Activated CD8-positive, alpha-beta memory T cell treated with anti-CD3 and anti-CD28 coated beads, Interleukin-2, amount 50 U/mL, for 4 hours (primary cell): ENCODE measurements at regions not wholly inside any gene's neighbourhood (a gene's known extent, or its start where the extent isn't known, plus 50 kb on each side); places are given as distances from the start of the nearest gene placed in this dataset.

Source experiments
- DNase-seq: peaks from one replicate; pipeline ENCODE4 v3.0.0-alpha.2; 2020

GRCh38 chr2:10202131-10202665 is 79.7 kb downstream of the RRM2 start:
- DNase-seq = no peak

GRCh38 chr2:10204326-10205161 is 82.0 kb downstream of the RRM2 start:
- no peak for DNase-seq

DNA sequence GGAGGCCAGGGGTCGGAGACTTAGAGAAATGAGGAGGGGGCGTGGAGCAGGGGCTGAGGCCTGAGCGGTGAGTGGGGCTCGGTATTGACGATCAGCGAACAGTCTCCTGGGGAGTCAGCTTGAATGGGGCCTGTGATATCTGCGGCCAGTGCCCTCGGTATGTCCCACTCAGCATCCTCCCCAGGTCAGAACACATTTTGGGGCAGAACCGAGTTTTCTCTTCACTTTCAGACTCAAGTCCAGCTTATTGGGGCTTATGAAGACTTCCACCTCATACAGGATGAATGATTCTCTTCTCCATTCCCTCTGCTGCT is 82.6 kb downstream of the RRM2 start:
- DNase-seq = no peak

- DNase-seq = no peak
Measured at GRCh38 chr2:10208736-10209135, 86.2 kb downstream of the RRM2 start.

- no peak for DNase-seq
Measured at GRCh38 chr2:10209406-10209935, 86.9 kb downstream of the RRM2 start.

DNA sequence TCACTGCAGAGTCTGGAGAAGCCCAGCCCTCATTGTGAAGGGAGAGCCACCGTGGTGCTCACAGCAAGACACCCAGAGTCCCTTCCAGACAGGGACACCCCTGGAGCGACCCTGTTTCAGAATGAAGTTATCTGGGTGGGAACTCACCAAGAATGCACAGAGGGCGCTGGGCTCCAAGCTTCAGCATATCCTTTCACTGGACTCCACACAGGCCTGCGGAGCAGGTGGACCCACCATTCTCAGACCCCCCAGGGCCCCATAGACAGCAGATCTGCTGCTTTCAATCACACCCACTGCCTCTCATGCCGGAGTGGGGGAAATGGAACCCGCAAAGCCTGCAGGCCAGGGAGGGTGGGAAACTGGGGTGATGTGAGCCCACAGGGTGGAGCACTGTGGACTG is 87.8 kb downstream of the RRM2 start:
- no peak for DNase-seq

GRCh38 chr2:10211844-10212422 is 89.4 kb downstream of the RRM2 start:
- DNase-seq = no peak

GRCh38 chr2:10212827-10213226 is 89.9 kb upstream of the HPCAL1 start:
- DNase-seq = no peak

- no peak for DNase-seq
Measured at GRCh38 chr2:10214179-10214578, 88.5 kb upstream of the HPCAL1 start.

- no peak for DNase-seq
Measured at GRCh38 chr2:10215393-10215935, 87.2 kb upstream of the HPCAL1 start.

- no peak for DNase-seq
Measured at GRCh38 chr2:10216677-10217488, 85.8 kb upstream of the HPCAL1 start.

DNA sequence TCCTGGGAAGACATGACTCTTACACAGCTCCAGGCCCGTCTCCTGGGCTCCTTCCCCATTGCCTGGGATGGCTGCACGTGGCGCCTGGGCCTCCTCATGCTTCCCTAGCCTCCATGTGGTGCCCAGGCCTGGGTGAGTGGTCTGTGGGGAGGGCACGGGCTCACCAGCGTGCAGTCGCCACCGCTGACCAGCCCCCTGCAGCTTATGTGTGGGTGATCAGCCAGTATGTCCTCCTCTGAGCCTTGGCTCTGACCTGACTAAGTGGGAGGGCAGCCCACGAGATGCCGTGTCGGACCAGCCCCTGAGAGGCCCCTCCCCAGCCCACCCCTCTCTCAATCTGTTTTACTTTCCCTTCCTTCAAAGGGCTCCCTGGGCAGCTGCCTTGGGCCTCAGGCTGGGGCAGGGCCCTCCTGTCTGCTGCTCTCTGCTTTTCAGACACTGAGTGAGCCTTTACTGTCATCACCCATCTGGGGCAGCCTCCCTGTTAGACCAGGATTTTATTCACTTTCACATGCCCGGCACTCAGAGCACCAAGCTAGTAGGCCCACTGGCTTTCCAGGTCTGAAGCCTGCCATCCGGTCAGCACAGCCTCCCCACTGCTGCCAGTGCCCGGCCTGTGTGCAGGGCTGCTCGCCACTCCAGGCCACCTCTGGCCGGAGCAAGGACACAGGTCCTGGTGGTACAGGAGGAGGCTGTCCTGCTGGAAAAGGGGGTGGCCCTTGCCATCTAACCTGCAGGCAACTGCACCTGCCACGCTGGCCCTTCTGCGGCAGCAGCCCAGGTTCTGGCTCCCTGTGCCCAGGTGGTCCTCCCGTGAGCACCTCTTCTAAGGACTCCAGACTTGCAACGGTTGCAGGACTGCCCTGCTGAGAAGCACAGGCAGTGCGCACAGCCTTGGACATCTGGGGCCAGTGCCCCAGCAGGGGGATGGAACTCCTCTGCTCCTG is 84.9 kb upstream of the HPCAL1 start:
- DNase-seq = no peak

- DNase-seq = no peak
Measured at GRCh38 chr2:10220045-10220901, 82.4 kb upstream of the HPCAL1 start.

DNA sequence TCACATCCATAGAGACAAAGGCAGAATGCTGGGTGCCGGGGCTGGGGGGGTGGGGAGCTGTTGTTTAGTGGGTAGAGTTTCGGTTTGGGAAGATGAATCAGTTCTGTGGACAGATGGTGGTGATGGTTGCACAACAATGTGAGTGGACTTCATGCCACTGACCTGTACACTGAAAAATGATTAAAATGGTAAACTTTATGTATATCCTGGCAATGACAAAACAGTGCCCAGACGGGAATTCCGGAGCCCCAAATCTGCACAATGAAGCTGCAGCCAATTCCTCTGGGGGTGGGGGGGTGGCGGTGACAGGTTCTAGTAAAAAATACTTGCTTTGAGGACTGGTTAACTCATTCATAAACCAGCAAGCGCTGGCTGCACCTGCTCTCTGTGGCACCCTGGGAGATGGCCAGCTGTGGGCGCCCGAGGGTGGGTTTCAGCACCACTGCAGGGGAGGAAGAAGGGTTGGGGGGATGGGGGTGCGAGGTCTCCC is 81.8 kb upstream of the HPCAL1 start:
- DNase-seq = no peak

DNA sequence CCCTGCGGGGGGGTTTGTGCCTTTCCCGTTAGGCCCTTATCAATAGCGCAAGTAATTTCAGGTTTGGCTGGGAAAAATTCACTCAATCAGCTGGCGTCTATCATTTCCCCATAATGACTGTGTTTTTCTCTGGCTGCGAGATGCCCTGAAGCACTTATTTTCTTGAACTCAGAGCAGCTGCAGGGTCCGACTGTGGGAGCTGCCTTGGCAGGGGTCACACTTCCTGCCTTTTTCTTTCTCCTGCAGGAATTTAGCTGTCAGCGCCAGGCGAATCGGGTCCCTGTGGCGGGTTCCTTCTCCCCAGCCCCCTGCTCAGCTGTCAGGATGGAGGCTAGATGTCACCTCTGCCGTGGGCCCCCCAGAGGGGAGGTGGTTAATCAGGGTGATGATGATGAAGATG is 81.3 kb upstream of the HPCAL1 start:
- DNase-seq = no peak

DNA sequence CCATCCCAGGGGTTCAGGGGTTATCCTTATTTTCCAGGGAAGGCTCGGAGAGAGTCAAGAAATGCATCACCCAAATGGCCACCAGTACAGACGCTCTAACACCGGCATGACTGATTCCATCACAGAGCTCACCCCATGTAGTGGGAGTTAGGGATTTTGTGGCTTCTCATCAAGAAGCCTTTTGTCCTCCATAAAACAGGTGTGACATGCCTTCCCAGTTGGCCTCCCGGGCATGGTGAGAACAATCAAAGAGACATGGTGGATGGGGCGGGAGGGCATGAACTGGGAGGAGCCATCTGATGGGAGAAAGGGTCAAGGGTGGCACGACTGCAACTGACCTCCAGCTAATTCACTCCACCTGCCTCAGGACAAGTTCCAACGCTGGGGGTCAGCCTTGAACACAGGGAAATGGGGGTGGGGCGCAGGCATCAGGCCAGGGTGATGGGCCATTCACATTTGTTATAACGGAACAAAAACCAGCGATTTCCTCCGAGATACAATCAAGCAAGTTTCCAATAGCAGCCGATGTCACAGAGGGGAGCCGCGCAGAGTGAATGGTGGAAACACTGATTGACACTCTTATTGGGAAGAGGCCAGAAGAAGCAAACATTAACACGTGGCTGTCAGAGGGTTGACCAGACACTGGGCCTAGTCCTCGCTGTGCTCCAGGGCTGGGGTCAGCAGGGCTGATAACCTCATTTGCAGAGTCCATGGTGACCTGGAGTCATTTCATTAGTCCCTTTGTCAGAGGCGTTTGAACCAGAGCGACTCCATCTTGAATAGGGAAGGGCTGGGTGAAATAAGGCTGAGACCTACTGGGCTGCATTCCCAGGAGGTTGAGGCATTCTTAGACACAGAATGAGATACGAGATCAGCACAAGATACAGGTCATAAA is 80.5 kb upstream of the HPCAL1 start:
- no peak for DNase-seq

DNA sequence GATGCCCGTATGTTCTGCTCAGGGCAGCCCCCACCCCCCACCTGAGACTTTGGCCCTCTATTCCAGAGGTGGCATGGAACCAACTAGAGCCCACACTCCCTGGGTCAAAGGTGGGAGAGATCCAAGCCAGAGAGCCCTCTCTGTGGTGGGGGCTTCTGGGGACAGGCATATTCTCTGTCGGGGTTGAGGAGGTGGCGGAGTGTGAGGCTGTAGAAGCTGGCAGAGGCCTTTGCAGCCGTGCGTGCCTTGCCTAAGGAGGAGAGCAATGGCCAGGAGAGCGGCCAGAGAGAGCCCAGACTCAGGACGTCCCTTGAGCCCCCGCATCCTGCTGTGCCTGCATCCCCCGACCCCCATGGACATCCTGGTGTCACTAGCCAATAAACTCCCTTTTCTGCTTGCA is 79.2 kb upstream of the HPCAL1 start:
- no peak for DNase-seq

- no peak for DNase-seq
Measured at GRCh38 chr2:10223932-10224720, 78.6 kb upstream of the HPCAL1 start.

DNA sequence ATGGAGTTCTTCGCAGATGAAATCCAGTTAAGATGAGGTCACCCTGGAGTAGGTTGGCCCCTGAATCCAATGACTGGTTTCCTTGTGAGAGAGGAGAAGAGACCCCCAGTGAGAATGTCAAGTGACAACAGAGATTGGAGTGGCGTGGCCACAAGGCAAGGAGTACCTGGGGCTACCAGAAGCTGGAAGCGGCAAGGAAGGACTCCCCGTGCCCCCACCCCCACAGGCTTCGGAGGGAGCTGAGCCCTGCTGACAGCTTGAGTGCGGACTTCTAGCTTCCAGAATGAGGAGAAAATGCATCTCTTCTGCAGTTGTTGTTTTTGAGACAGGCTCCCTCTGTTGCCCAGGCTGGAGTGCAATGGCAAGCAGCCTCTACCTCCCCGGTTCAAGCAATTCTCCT is 78.0 kb upstream of the HPCAL1 start:
- DNase-seq = no peak
